ENCODE measurements at regions not wholly inside any gene's neighbourhood (a gene's known extent, or its start where the extent isn't known, plus 50 kb on each side); places are given as distances from the start of the nearest gene placed in this dataset.

GRCh38 chr5:173497685-173498084 lies 118.8 kb downstream of the BOD1 start:
- no CpG with 5 or more reads among the region's 12 CpGs for WGBS (ENCODE audit: extremely low coverage, insufficient coverage, low lambda C conversion rate)

GRCh38 chr5:173496883-173497255 lies 119.6 kb downstream of the BOD1 start:
- Histone ChIP-seq H3K4ac (ENCODE audit: low read depth, low read length) (no peak overlapping the region), H3K56ac (ENCODE audit: low read length) (no peak overlapping the region), H3K4me3 (ENCODE audit: low read length) (no peak overlapping the region), H3K23ac (ENCODE audit: low read length) (no peak overlapping the region), H3K27me3 (ENCODE audit: insufficient read depth, low read length, poor library complexity) (no peaks in the 10 kb centered on the region), H3K18ac (ENCODE audit: low read length) (no peak overlapping the region), H3K79me1 (ENCODE audit: low read length) (no peaks in the 10 kb centered on the region), H2BK5ac (ENCODE audit: low read length) (no peak overlapping the region), H4K8ac (ENCODE audit: low read depth, low read length) (no peak overlapping the region), H3K27ac (ENCODE audit: low read depth, low read length) (no peak overlapping the region), H2BK120ac (ENCODE audit: low read depth, low read length) (no peak overlapping the region), H3K4me1 (ENCODE audit: control insufficient read depth, low read depth, low read length) (no peaks in the 10 kb centered on the region), H2AK5ac (ENCODE audit: low read length) (no peak overlapping the region), H3K4me2 (ENCODE audit: low read length) (no peak overlapping the region), H3K9ac (ENCODE audit: low read length) (no peak overlapping the region), H2BK15ac (replicated peaks; ENCODE audit: low read depth) (no peak overlapping the region), H3K36me3 (ENCODE audit: control insufficient read depth, insufficient read depth, low read length) (no peaks in the 10 kb centered on the region), H4K5ac (ENCODE audit: low read length) (no peak overlapping the region), H3K79me2 (ENCODE audit: control insufficient read depth, insufficient read depth, low read length) (no peaks in the 10 kb centered on the region)
- no CpG with 5 or more reads among the region's 6 CpGs for WGBS (ENCODE audit: extremely low coverage, insufficient coverage, low lambda C conversion rate)
- DNase-seq: no peak

More at GRCh38 chr5:173497685-173498084, 118.8 kb downstream of the BOD1 start:
- DNase-seq: no peak
- Histone ChIP-seq H3K79me1 (ENCODE audit: low read length) (no peaks in the 10 kb centered on the region), H3K4me2 (ENCODE audit: low read length) (no peak overlapping the region), H4K5ac (ENCODE audit: low read length) (no peak overlapping the region), H4K8ac (ENCODE audit: low read depth, low read length) (no peak overlapping the region), H2AK5ac (ENCODE audit: low read length) (no peak overlapping the region), H2BK5ac (ENCODE audit: low read length) (no peak overlapping the region), H3K4ac (ENCODE audit: low read depth, low read length) (no peak overlapping the region), H3K23ac (ENCODE audit: low read length) (no peak overlapping the region), H2BK15ac (replicated peaks; ENCODE audit: low read depth) (no peak overlapping the region), H3K4me3 (ENCODE audit: low read length) (no peak overlapping the region), H3K27me3 (ENCODE audit: insufficient read depth, low read length, poor library complexity) (no peaks in the 10 kb centered on the region), H3K36me3 (ENCODE audit: control insufficient read depth, insufficient read depth, low read length) (no peaks in the 10 kb centered on the region), H3K4me1 (ENCODE audit: control insufficient read depth, low read depth, low read length) (no peaks in the 10 kb centered on the region), H3K9ac (ENCODE audit: low read length) (no peak overlapping the region), H3K79me2 (ENCODE audit: control insufficient read depth, insufficient read depth, low read length) (no peaks in the 10 kb centered on the region), H3K18ac (ENCODE audit: low read length) (no peak overlapping the region), H3K56ac (ENCODE audit: low read length) (no peak overlapping the region), H3K27ac (ENCODE audit: low read depth, low read length) (no peak overlapping the region), H2BK120ac (ENCODE audit: low read depth, low read length) (no peak overlapping the region)

- Histone ChIP-seq H3K56ac (ENCODE audit: low read length) (no peak overlapping the region), H2BK5ac (ENCODE audit: low read length) (no peak overlapping the region), H3K27ac (ENCODE audit: low read depth, low read length) (no peak overlapping the region), H2BK15ac (replicated peaks; ENCODE audit: low read depth) (no peak overlapping the region), H3K36me3 (ENCODE audit: control insufficient read depth, insufficient read depth, low read length) (no peaks in the 10 kb centered on the region), H3K79me1 (ENCODE audit: low read length) (no peaks in the 10 kb centered on the region), H3K27me3 (ENCODE audit: insufficient read depth, low read length, poor library complexity) (no peaks in the 10 kb centered on the region), H2BK120ac (ENCODE audit: low read depth, low read length) (no peak overlapping the region), H3K18ac (ENCODE audit: low read length) (no peak overlapping the region), H3K4me2 (ENCODE audit: low read length) (no peak overlapping the region), H3K4me3 (ENCODE audit: low read length) (no peak overlapping the region), H3K9ac (ENCODE audit: low read length) (no peak overlapping the region), H4K5ac (ENCODE audit: low read length) (no peak overlapping the region), H3K4ac (ENCODE audit: low read depth, low read length) (no peak overlapping the region), H2AK5ac (ENCODE audit: low read length) (no peak overlapping the region), H3K79me2 (ENCODE audit: control insufficient read depth, insufficient read depth, low read length) (no peaks in the 10 kb centered on the region), H4K8ac (ENCODE audit: low read depth, low read length) (no peak overlapping the region), H3K23ac (ENCODE audit: low read length) (no peak overlapping the region), H3K4me1 (ENCODE audit: control insufficient read depth, low read depth, low read length) (no peaks in the 10 kb centered on the region)
- DNase-seq: no peak
- no CpG with 5 or more reads among the region's 9 CpGs for WGBS (ENCODE audit: extremely low coverage, insufficient coverage, low lambda C conversion rate)
Observed at GRCh38 chr5:173496129-173496882, 120.1 kb downstream of the BOD1 start.

- no peak overlapping the region for H3K4ac ChIP-seq (ENCODE audit: low read depth, low read length)
- no CpG with 5 or more reads among the region's 3 CpGs for WGBS (ENCODE audit: extremely low coverage, insufficient coverage, low lambda C conversion rate)
- H3K36me3 ChIP-seq (ENCODE audit: control insufficient read depth, insufficient read depth, low read length): no peaks in the 10 kb centered on the region
- no peak for DNase-seq
- H3K27ac ChIP-seq (ENCODE audit: low read depth, low read length): no peak overlapping the region
- no peak overlapping the region for H2BK5ac ChIP-seq (ENCODE audit: low read length)
- no peak overlapping the region for H2AK5ac ChIP-seq (ENCODE audit: low read length)
- no peak overlapping the region for H2BK15ac ChIP-seq (replicated peaks; ENCODE audit: low read depth)
- H3K18ac ChIP-seq (ENCODE audit: low read length): no peak overlapping the region
- H3K27me3 ChIP-seq (ENCODE audit: insufficient read depth, low read length, poor library complexity): no peaks in the 10 kb centered on the region
- H4K8ac ChIP-seq (ENCODE audit: low read depth, low read length): no peak overlapping the region
- H3K23ac ChIP-seq (ENCODE audit: low read length): no peak overlapping the region
- no peak overlapping the region for H3K56ac ChIP-seq (ENCODE audit: low read length)
- no peak overlapping the region for H4K5ac ChIP-seq (ENCODE audit: low read length)
- H3K79me2 ChIP-seq (ENCODE audit: control insufficient read depth, insufficient read depth, low read length): no peaks in the 10 kb centered on the region
- H3K4me1 ChIP-seq (ENCODE audit: control insufficient read depth, low read depth, low read length): no peaks in the 10 kb centered on the region
- no peak overlapping the region for H3K4me3 ChIP-seq (ENCODE audit: low read length)
- H3K79me1 ChIP-seq (ENCODE audit: low read length): no peaks in the 10 kb centered on the region
- no peak overlapping the region for H3K4me2 ChIP-seq (ENCODE audit: low read length)
- no peak overlapping the region for H2BK120ac ChIP-seq (ENCODE audit: low read depth, low read length)
- H3K9ac ChIP-seq (ENCODE audit: low read length): no peak overlapping the region
Observed at GRCh38 chr5:173495225-173495904, 121.1 kb downstream of the BOD1 start.

GRCh38 chr5:173494446-173494845 lies 122.0 kb downstream of the BOD1 start:
- WGBS (ENCODE audit: extremely low coverage, insufficient coverage, low lambda C conversion rate): no CpG with 5 or more reads among the region's 2 CpGs
- Histone ChIP-seq H2BK5ac (ENCODE audit: low read length) (no peak overlapping the region), H3K27ac (ENCODE audit: low read depth, low read length) (no peak overlapping the region), H3K18ac (ENCODE audit: low read length) (no peak overlapping the region), H4K5ac (ENCODE audit: low read length) (no peak overlapping the region), H3K23ac (ENCODE audit: low read length) (no peak overlapping the region), H3K79me2 (ENCODE audit: control insufficient read depth, insufficient read depth, low read length) (no peaks in the 10 kb centered on the region), H2BK15ac (replicated peaks; ENCODE audit: low read depth) (no peak overlapping the region), H3K4ac (ENCODE audit: low read depth, low read length) (no peak overlapping the region), H3K56ac (ENCODE audit: low read length) (no peak overlapping the region), H4K8ac (ENCODE audit: low read depth, low read length) (no peak overlapping the region), H3K36me3 (ENCODE audit: control insufficient read depth, insufficient read depth, low read length) (no peaks in the 10 kb centered on the region), H3K9ac (ENCODE audit: low read length) (no peak overlapping the region), H3K27me3 (ENCODE audit: insufficient read depth, low read length, poor library complexity) (no peaks in the 10 kb centered on the region), H3K4me1 (ENCODE audit: control insufficient read depth, low read depth, low read length) (no peaks in the 10 kb centered on the region), H3K4me2 (ENCODE audit: low read length) (no peak overlapping the region), H3K79me1 (ENCODE audit: low read length) (no peaks in the 10 kb centered on the region), H2BK120ac (ENCODE audit: low read depth, low read length) (no peak overlapping the region), H2AK5ac (ENCODE audit: low read length) (no peak overlapping the region), H3K4me3 (ENCODE audit: low read length) (no peak overlapping the region)
- DNase-seq: no peak

Data from mesendoderm (in vitro differentiated cells).